22Rv1 (cell line): ENCODE measurements at regions not wholly inside any gene's neighbourhood (a gene's known extent, or its start where the extent isn't known, plus 50 kb on each side); places are given as distances from the start of the nearest gene placed in this dataset.

Source experiments
- ZFX ChIP-seq: fragments of 450-650 bp; IDR thresholded peaks from 2 replicates; pipeline ENCODE4 v1.6.1; 2017; ENCODE audit warnings: antibody characterized with exemption, borderline replicate concordance
- TF ChIP-seq, protein P1 (sequence below): fragments of 450-650 bp; IDR thresholded peaks from 2 replicates; pipeline ENCODE4 v1.5.1; 2017; ENCODE audit warnings: mild to moderate bottlenecking

DNA sequence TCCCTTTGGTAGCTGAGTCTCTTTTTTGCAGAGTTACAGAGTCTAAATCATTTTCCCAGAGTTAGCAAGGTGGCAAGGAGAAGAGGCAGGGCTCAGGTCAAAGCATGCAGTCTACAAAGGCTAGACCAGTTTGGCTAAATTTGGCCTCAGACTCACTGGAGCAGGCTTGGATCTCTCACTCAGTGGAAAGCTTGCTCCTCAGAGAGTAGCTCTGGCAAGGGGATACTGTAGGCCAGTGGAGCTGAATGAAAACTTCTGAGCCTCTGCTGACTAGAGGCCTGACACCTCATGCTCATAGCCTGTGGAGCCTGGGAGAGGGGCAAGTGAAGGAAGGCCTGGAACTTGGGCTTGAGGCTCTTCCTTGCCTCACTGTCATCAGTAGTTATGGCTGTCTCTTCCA lies 101.0 kb downstream of the MOBP start:
- TF ChIP-seq, protein P1, sequence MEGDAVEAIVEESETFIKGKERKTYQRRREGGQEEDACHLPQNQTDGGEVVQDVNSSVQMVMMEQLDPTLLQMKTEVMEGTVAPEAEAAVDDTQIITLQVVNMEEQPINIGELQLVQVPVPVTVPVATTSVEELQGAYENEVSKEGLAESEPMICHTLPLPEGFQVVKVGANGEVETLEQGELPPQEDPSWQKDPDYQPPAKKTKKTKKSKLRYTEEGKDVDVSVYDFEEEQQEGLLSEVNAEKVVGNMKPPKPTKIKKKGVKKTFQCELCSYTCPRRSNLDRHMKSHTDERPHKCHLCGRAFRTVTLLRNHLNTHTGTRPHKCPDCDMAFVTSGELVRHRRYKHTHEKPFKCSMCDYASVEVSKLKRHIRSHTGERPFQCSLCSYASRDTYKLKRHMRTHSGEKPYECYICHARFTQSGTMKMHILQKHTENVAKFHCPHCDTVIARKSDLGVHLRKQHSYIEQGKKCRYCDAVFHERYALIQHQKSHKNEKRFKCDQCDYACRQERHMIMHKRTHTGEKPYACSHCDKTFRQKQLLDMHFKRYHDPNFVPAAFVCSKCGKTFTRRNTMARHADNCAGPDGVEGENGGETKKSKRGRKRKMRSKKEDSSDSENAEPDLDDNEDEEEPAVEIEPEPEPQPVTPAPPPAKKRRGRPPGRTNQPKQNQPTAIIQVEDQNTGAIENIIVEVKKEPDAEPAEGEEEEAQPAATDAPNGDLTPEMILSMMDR, result no peak
- no peak for TF ChIP-seq ZFX
